DMS 273 (cell line): ENCODE measurements at regions not wholly inside any gene's neighbourhood (a gene's known extent, or its start where the extent isn't known, plus 50 kb on each side); places are given as distances from the start of the nearest gene placed in this dataset.

ENCODE experiments used
- DNase-seq: peaks from one replicate; lab custom pipeline; 2025; ENCODE audit not compliant: unreplicated experiment; lab: John Stamatoyannopoulos, UW

DNA sequence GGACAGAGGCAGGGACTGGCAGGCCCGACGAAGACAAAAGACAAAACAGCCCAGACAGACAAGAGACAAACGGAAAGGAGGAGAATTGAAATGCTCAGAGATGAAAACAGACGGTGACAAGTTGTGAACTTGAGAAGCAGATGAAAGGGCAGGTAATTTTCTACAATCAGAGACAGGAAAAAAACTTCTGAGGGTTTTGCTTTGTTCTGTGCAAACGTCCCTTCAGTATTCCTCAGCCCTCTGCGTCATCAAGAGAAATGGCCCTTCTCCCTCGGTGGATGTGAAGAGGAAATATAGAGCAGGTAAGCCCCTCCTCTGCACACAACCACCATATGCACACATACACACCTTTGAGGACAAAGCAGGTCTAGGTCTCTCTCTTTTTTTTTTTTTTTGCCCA is 206.6 kb downstream of the UACA start:
- no peak for DNase-seq

DNA sequence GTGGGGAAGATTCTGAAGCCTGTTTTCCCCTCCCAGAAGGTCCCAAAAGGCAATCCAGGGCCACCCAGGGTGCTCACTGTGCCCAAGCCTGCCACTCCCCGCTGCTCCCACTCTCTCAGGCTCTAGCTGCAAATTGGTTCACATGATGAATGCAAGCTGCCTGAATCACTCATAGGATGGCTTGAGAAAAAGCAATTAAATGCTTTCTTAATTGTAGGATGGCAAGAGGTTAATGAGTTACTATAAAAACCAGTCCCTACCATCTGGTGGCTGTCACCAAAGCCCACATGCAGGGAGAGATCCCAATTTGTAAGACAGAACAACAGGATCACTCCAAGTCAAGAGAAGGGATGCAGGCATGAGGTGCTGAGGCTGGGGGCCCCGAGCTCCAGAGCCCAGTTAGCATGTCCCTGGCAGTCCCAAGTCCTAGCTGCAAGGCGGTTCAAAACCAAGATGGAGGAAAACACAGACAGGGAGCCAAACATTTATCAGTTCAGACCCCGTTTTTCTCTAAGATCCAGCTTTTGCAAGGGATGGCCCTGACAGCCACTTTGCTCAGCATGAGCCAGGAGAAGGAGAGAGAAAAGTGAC is 207.1 kb downstream of the UACA start:
- no peak for DNase-seq

- DNase-seq, result no peak
These were observed 207.6 kb downstream of the UACA start for GRCh38 chr15:70555713-70556112.

GRCh38 chr15:70547846-70548487 is 215.4 kb downstream of the UACA start:
- DNase-seq, result no peak

GRCh38 chr15:70545526-70545925 is 217.8 kb downstream of the UACA start:
- DNase-seq, result no peak

DNA sequence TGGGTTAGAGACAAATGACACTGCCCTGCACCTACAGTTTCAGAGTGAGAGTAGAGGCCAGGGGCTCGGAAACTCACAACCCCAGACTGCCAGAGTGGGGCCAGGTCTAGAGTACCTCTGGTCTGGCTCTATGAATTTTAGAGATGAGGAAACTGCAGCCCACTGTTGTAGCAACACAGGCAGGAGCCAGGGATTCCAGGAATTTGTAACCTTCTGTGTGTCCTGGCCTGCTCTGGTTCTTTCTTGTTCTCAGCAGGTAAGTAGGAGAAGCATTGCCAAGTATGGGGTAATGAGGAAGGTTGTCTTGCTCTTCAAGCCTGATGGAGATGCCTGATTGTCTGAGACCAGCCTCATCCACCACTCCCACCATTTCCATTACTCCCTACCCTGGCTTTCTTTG is 221.8 kb downstream of the UACA start:
- DNase-seq, result no peak

DNA sequence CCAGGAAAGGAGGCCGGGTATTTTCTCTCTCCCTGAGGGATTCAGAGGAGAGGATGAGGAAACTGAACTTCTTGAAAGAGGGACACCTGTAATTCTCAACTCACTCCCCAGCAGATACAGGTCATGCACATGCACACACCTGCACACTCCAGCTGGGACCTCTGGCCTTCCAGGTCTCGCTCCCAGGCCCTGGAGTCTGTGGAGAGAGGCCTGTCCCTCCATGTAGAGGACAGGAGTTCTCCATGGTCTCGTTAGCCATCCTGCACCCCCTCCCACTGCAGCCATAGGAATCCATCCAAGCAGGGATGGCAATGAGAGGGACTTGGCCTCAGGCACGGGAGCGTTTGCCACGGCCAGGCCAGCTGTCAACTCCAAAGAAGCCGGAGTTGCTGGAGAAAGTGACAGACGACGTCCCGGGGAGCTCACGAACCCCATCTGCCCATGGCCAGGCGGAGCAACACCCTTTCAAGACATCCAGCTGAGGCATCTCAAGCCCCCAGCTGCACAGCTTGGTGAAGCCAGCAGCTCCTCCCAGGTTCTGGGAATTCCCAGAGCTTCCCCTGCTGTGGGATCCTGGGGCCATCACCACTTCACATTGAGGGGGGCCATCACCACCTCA is 223.3 kb downstream of the UACA start:
- DNase-seq, result peak; percentile 77

GRCh38 chr15:70539409-70539808 is 223.9 kb downstream of the UACA start:
- no peak for DNase-seq

DNA sequence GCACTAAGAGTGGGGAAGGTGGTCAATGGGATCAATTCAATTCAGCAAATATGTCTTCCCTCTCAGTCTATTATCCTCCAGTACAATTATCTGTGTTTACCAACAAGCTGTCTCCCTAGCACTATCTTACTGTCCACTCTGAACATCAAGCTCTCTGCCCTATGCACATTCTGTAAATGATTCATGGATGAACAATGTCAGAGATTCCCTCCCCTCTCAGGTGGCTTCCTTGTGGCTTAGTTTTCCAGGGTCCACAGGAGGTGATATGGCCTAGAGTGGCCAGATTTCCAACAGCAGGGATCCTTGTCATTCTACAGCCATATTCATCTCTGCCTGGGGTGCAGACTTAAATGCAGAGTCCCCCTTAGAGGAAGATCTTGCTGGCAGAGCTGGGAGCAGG is 225.1 kb downstream of the UACA start:
- DNase-seq, result no peak

DNA sequence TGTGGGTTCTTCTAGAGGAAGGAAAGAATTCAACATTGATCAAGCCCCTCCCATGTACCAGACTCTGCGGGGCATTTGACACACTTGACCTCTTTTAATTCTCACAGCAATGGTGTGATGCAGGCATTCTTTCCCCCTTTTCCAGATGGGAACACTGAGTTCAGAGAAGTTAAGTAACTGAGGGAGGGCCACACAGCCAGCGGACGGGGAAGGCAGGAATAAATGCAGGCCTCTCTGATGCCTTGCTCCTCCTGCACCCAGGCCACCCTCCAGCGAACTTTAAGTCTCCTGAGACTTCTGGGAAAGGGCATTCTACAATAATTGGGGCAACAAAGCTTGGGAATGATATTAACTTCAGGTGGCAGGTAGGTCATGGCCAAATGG is 227.4 kb downstream of the UACA start:
- no peak for DNase-seq

- DNase-seq, result no peak
These were observed 228.0 kb downstream of the UACA start for GRCh38 chr15:70535071-70535954.

DNA sequence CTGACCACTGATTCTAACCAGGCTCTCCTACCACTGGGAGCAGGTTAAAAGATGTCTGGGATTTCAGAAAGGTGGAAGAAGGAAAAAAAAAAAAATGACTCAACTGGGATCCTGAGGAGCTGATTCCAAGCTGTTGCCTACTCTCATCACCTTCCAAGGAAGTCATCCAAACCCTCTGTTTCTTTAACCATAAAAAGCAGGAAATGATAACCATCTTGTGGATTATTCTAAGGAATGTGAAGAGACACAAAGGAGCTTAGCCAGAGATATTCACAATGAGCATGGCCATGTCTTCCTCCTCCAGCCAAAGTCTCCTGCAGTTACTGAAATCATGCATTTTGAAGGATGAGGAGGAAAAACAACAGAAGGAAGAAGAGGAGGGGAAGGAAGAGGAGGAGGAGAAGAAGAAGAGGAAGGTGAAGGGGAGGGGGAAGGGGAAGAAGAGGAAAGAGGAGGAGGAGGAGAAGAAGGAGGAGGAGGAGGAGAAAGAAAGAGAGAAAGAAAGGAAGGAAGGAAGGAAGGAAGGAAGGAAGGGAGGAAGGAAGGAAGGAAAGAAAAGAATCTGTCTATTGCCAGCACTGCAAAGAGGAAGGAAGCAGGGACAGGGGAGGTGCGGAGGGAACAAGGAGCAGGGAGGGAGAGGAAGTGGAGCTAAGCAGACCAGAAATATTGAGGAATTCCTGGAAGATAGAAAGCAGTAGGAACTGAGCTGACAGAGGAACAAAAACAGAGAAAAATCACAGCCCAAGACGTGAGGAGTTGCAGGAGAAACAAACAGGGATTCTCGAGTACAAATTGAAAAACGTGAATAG is 229.2 kb downstream of the UACA start:
- DNase-seq, result no peak

DNA sequence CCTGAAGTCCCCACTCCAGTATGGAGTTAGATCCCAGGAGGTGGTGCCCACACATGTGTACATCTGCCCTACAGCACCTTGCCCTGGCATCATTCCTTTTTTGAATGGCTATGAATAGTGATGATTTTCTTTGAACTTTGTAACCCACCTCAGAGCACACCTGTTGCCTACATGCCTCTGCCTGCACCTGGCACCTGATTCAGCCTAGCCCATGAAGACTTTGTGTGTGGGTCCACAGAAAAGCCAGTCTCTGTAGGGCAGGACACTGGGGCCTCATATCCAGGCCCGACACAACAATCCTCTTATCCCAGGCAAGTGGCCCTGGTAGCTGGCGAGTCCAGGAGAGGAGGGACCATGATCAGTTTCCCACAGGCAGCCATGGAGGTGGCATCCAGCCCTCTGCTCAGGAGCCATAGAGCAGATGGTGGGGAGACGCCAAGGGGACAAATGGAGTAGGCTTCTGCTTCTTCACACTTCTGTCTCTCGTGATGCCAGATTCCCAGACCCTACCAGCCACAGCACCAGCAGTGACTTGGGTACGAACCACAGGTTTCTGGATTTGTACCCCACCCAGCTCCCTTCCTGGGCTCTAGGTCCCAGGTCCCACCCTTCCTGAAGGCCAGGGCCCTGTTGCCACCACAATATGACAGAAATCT is 230.7 kb downstream of the UACA start:
- DNase-seq, result no peak

- DNase-seq, result no peak
These were observed 231.8 kb downstream of the UACA start for GRCh38 chr15:70531576-70531975.

DNA sequence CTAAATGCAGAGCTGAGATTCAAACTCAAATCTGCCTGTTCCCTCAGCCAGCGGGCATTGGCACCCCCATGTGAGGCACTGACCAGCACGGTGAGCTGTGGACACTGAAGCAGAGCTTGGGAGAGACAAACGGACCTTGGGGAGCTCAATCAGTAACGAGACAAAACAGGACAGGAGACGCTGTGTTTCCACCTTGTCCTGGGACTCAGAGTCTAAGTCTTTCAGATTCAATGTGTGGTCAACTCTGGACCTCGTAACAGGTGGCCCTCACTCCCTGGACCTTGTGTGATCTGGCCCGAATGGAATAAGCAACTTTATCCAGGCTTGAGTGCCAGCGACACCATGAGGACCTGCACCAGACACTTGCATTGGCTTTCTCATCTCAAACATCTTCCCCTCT is 232.5 kb downstream of the UACA start:
- no peak for DNase-seq

DNA sequence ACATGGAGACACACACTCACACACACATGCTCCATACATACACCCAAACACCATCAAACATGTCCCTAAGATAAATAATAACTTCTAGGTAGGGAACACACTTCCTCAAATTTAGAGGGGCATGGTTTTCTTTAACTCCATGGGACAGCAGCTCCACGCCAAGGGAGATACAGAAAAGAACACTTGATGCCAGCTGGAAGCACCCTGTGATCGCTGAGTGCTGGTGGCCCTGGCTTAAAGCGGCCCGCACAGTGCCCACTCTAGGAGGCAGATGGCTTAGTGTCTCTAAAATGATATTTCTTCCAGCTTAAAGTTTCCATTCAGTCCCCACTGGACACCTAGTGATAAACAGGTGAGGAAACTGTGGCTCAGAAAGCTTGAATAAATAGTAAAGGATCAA is 232.9 kb downstream of the UACA start:
- no peak for DNase-seq

DNA sequence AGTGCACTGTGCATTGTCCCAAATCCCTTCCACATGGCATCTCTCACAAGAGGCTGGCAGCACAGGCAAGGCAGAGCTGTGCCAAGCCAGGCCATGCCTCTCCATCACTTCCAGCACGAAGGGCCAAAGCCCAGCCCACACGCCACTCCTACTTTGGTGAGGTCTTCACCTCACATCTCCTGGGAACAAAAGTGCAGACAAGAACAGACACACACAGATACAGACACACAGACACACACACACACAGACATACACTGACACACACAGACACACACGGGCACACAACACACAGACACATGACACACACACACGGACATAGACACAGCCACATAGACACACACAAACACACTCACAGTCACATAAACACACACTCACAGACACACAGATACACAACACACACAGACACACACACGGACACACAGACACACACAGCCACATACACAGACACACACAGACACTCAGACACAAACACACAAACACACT is 233.3 kb downstream of the UACA start:
- no peak for DNase-seq

- no peak for DNase-seq
These were observed 234.5 kb downstream of the UACA start for GRCh38 chr15:70528816-70529215.

GRCh38 chr15:70528270-70528706 is 235.1 kb downstream of the UACA start:
- DNase-seq, result no peak

DNA sequence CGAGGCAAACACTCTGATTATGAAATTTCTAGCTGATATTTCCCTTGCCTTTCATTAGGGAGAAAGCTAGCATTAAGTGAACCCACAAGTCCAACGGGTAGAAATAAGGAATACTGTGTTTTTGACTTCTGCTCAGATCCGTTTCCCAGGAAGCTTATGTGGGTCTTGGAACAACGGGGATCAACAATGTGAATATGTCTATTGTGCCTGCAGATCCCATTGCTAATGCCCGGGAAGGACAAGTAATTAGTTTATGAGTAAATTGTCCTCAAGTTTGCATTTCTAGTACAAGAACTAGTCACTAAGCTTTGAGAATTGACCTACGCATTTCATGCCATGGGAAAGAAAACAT is 236.4 kb downstream of the UACA start:
- no peak for DNase-seq
